ENCODE measurements at regions not wholly inside any gene's neighbourhood (a gene's known extent, or its start where the extent isn't known, plus 50 kb on each side); places are given as distances from the start of the nearest gene placed in this dataset.

DNA sequence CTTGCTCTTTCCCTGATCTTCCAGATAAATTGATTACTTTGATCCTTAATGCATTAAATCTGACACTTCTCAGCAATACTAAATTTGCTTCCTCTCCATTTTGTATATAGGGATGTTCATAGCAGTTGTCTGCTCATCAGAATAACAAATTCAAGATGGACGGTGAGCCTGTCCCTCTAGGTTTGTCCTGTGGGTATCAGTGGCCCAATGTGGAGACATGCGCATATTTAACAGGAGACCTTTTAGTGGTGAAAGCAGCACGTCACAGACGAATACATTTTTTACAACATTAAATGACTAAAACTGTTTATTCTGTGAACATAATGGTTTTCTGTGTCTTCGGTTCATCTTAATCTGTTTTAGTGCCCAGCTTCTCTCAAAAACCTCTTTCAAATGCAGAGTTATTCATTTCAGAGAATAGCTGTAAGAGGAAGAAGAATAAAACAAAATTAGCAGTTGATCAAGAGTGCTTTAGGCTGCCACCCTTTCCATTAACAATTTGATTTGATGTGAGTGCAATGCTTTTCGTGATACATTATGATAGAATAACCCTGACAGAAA lies 1970.4 kb upstream of the WWC1 start:
- Histone ChIP-seq H3K4me3 (replicated peaks in 1 of 3) (no peak overlapping the region), H3K27ac (no peak overlapping the region), H3K27me3 (no peaks in the 10 kb centered on the region), H3K36me3 (no peaks in the 10 kb centered on the region), H3K4me1 (no peaks in the 10 kb centered on the region), H3K9me3 (no peaks in the 10 kb centered on the region)
- 86 to 89% methylated on average over 6 of the region's 6 CpGs for WGBS, 2 donors
- intact Hi-C loops (cut with DNase I), result no loop called here
- no peak for DNase-seq
- no peak for TF ChIP-seq POLR2A (IDR thresholded peaks at IDR 0.05)
- TF ChIP-seq, protein P1, sequence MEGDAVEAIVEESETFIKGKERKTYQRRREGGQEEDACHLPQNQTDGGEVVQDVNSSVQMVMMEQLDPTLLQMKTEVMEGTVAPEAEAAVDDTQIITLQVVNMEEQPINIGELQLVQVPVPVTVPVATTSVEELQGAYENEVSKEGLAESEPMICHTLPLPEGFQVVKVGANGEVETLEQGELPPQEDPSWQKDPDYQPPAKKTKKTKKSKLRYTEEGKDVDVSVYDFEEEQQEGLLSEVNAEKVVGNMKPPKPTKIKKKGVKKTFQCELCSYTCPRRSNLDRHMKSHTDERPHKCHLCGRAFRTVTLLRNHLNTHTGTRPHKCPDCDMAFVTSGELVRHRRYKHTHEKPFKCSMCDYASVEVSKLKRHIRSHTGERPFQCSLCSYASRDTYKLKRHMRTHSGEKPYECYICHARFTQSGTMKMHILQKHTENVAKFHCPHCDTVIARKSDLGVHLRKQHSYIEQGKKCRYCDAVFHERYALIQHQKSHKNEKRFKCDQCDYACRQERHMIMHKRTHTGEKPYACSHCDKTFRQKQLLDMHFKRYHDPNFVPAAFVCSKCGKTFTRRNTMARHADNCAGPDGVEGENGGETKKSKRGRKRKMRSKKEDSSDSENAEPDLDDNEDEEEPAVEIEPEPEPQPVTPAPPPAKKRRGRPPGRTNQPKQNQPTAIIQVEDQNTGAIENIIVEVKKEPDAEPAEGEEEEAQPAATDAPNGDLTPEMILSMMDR (IDR thresholded peaks at IDR 0.05), result no peak

DNA sequence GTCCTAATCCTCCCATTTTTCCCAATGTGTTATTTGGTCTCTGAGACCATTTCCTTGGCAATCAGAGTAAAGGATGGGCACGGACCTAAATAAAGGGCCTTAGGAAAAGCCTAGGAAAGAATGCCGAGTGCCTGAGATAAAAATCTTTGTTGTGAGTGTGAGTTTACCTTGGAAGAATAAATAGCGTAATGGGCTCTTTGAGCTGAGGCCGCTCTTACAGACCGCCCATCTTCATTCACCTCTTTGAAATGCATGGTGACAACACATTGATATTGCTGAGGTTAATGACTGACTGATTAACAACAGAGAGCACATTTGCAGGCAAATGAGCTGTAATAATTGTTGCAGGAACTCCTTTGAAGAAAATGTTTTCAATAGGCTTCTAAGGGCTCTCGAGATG lies 1967.1 kb upstream of the WWC1 start:
- no peaks in the 10 kb centered on the region for H3K9me3 ChIP-seq
- TF ChIP-seq, protein P1 (IDR thresholded peaks at IDR 0.05), result no peak
- DNase-seq, result no peak
- H3K4me1 ChIP-seq, result peaks cover 4 to 6% of the 10 kb centered on the region in 2 donors
- H3K36me3 ChIP-seq, result no peaks in the 10 kb centered on the region
- H3K27me3 ChIP-seq, result no peaks in the 10 kb centered on the region
- H3K27ac ChIP-seq, result no peak overlapping the region
- 68 to 77% methylated on average over 6 of the region's 6 CpGs for WGBS, 2 donors
- H3K4me3 ChIP-seq (replicated peaks in 1 of 3), result no peak overlapping the region
- intact Hi-C loops (cut with DNase I), result no loop called here

DNA sequence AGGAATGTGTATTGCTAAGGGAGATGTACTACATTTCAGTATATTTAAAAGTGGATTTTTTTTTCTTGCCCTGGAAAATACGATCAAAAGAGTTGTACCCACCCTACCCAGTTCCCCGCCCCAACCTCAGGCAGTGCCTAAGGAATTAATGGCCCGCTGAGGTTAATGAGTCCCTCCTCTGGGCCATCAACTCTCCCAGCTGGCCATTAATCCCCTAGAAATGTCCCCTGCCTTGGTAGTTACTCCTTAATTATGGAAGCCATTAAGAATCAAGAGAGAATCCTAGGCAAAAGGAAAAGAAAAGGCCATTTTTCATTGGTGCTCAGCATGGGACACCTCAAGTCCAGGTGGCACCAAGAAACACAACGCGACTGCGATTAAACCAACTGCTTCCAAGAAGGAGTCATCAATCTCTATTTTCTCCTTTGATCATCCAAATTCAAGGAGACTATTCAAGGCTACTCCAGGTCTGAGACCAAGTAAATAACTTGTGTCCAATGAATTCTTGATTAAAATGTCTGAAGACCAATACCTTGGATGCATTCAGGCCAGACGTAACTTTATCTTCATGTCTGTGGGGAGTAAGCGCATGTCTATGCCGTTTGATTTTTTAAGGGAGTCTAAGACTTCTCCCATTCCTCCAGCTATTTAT lies 1962.2 kb upstream of the WWC1 start:
- Histone ChIP-seq H3K27ac (peak overlapping the region; percentile 42 to 72 (median 66)), H3K4me3 (replicated peaks in 1 of 3) (no peak overlapping the region), H3K36me3 (no peaks in the 10 kb centered on the region), H3K9me3 (no peaks in the 10 kb centered on the region), H3K27me3 (no peaks in the 10 kb centered on the region), H3K4me1 (peaks cover 9 to 28% of the 10 kb centered on the region in 2 donors)
- 51 to 57% methylated on average over 9 of the region's 9 CpGs for WGBS, 2 donors
- intact Hi-C loops (cut with DNase I), result no loop called here
- TF ChIP-seq POLR2A (IDR thresholded peaks at IDR 0.05), result no peak
- TF ChIP-seq, protein P1 (IDR thresholded peaks at IDR 0.05), result no peak
- DNase-seq, result peak; percentile 3 to 12

DNA sequence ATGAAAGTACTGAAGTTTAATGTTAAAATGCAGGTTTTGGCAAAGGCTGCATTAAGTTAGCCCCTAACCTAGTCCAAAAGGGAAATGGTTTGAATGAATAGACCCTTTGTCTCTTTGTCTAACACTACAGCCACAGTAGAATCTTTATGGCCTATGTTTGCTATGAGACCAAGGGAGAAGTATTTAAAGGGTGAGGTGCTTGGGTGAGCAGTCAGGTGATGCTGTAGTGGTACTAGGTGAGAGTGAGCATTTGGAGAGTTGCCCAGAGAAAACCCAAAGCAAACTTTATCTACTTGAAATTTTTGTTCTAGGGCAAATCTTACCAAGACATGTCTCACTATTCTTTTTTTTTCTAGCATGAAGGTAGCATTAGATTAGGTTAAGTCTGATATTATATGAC lies 1961.4 kb upstream of the WWC1 start:
- no peak overlapping the region for H3K4me3 ChIP-seq (replicated peaks in 1 of 3)
- no peaks in the 10 kb centered on the region for H3K36me3 ChIP-seq
- H3K4me1 ChIP-seq, result peaks cover 9 to 28% of the 10 kb centered on the region in 2 donors
- TF ChIP-seq POLR2A (IDR thresholded peaks at IDR 0.05), result no peak
- TF ChIP-seq, protein P1 (IDR thresholded peaks at IDR 0.05), result no peak
- H3K27ac ChIP-seq, result peak overlapping the region; percentile 42 to 72 (median 66)
- no peaks in the 10 kb centered on the region for H3K27me3 ChIP-seq
- peak; percentile 64 to 66 for DNase-seq
- no peaks in the 10 kb centered on the region for H3K9me3 ChIP-seq
- intact Hi-C loops (cut with DNase I), result no loop called here

DNA sequence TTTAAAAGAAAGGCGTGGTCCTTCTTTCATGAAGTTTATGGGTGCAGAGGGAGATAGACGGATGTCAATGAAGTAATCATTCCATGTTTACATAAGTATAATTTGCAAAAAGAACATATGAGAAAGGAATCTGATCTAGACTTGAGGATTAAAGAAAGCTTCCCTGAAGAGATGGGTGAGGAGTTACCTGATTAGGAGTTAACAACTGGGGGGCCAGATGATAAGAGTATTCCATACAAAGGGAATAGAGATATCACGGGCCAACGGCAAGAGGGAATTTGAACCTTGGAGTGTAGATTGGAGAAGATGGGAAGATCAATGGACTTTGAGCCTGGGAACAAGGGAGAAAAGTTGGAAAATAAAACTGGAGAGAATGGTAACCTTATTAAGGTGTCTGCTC lies 1959.9 kb upstream of the WWC1 start:
- no peaks in the 10 kb centered on the region for H3K36me3 ChIP-seq
- no peaks in the 10 kb centered on the region for H3K9me3 ChIP-seq
- no peaks in the 10 kb centered on the region for H3K27me3 ChIP-seq
- H3K4me1 ChIP-seq, result peaks cover 9 to 28% of the 10 kb centered on the region in 2 donors
- no peak for DNase-seq
- H3K27ac ChIP-seq, result no peak overlapping the region
- no peak overlapping the region for H3K4me3 ChIP-seq (replicated peaks in 1 of 3)
- 87 to 89% methylated on average over 4 of the region's 4 CpGs for WGBS, 2 donors
- TF ChIP-seq, protein P1 (IDR thresholded peaks at IDR 0.05), result no peak
- no peak for TF ChIP-seq POLR2A (IDR thresholded peaks at IDR 0.05)
- intact Hi-C loops (cut with DNase I), result no loop called here

Data from thyroid gland (tissue), 4 donors.